ENCODE measurements at regions not wholly inside any gene's neighbourhood (a gene's known extent, or its start where the extent isn't known, plus 50 kb on each side); places are given as distances from the start of the nearest gene placed in this dataset.

- TF ChIP-seq CTCF (IDR thresholded peaks at IDR 0.05; ENCODE audit: extremely low read depth, insufficient read depth, missing control alignments): no peak
- no peak for DNase-seq (ENCODE audit: low spot score)
- in situ Hi-C loops (cut with MboI; ENCODE audit: low pct_unique_long_range_greater_than_20kb, low sequenced_read_pairs, unreplicated experiment): no loop called here
Observed at GRCh38 chr1:213933336-213933735, 54.4 kb upstream of the PROX1 start.

GRCh38 chr1:213934649-213935048 is 53.1 kb upstream of the PROX1 start:
- TF ChIP-seq CTCF (IDR thresholded peaks at IDR 0.05; ENCODE audit: extremely low read depth, insufficient read depth, missing control alignments): no peak
- in situ Hi-C loops (cut with MboI; ENCODE audit: low pct_unique_long_range_greater_than_20kb, low sequenced_read_pairs, unreplicated experiment): no loop called here
- no peak for DNase-seq (ENCODE audit: low spot score)

- no peak for DNase-seq (ENCODE audit: low spot score)
- no peak for TF ChIP-seq CTCF (IDR thresholded peaks at IDR 0.05; ENCODE audit: extremely low read depth, insufficient read depth, missing control alignments)
- in situ Hi-C loops (cut with MboI; ENCODE audit: low pct_unique_long_range_greater_than_20kb, low sequenced_read_pairs, unreplicated experiment): no loop called here
Observed at GRCh38 chr1:213936571-213936970, 51.2 kb upstream of the PROX1 start.
